Peyer's patch (tissue), 4 donors: ENCODE measurements at regions not wholly inside any gene's neighbourhood (a gene's known extent, or its start where the extent isn't known, plus 50 kb on each side); places are given as distances from the start of the nearest gene placed in this dataset.
"Not testable (repeated sequence)": the region's sequence is repeated elsewhere in the genome, so short reads cannot be mapped to it uniquely, and the experiment has no call there.

Experiments used
- DNase-seq, 3 donors: peaks; one replicate each; pipeline ENCODE4 v3.0.0-alpha.2; 2017 to 2019
- H3K27ac ChIP-seq, 4 donors: fragments of 200-600 bp; sonication (generic); one replicate each; pipeline ENCODE4 v1.5.1; 2016 to 2019
- H3K27me3 ChIP-seq, 2 donors: fragments of 200-600 bp; sonication (generic); one replicate each; pipeline ENCODE4 v1.5.1; 2019
- H3K36me3 ChIP-seq, 3 donors: fragments of 200-600 bp; sonication (generic); one replicate each; pipeline ENCODE4 v1.5.1; 2016 to 2019
- H3K4me1 ChIP-seq, 4 donors: fragments of 200-600 bp; sonication (generic); one replicate each; pipeline ENCODE4 v1.5.1; 2016 to 2019
- H3K4me3 ChIP-seq, 4 donors: fragments of 200-600 bp; sonication (generic); 1 replicate in 3 of 4; 2 replicates in 1 of 4; pipeline ENCODE4 v1.5.1; 2016 to 2019; ENCODE audit warnings: mild to moderate bottlenecking in 1 of 4
- H3K9me3 ChIP-seq, 4 donors: fragments of 200-600 bp; sonication (generic); one replicate each; pipeline ENCODE4 v1.5.1; 2016 to 2019; ENCODE audit warnings: mild to moderate bottlenecking in 1 of 4
- CTCF ChIP-seq, 6 experiments: fragments of 450-650 bp in 4 of 6; fragments of 200-600 bp in 2 of 6; sonication (generic) in 1 of 6; IDR thresholded peaks; one replicate each; pipeline ENCODE4 v1.5.1; 2017 to 2019; ENCODE audit warnings: antibody characterized with exemption in 6 of 6, mild to moderate bottlenecking in 3 of 6, moderate library complexity in 1 of 6
- POLR2A ChIP-seq, 2 donors: fragments of 450-650 bp; IDR thresholded peaks; one replicate each; pipeline ENCODE4 v1.5.1; 2017; ENCODE audit warnings: antibody characterized with exemption in 2 of 2, mild to moderate bottlenecking in 2 of 2, moderate library complexity in 2 of 2

GRCh38 chr7:16954321-16954720 is 72.5 kb upstream of the AGR3 start:
- Histone ChIP-seq H3K36me3 (no peaks in the 10 kb centered on the region), H3K27ac (no peak overlapping the region), H3K27me3 (no peaks in the 10 kb centered on the region), H3K9me3 (no peaks in the 10 kb centered on the region), H3K4me3 (no peak overlapping the region), H3K4me1 (no peaks in the 10 kb centered on the region)
- no peak for DNase-seq
- TF ChIP-seq POLR2A (IDR thresholded peaks at IDR 0.05) (no peak), CTCF (IDR thresholded peaks at IDR 0.05) (no peak)

GRCh38 chr7:16958724-16959123 is 76.9 kb upstream of the AGR3 start:
- no peak for TF ChIP-seq CTCF (IDR thresholded peaks at IDR 0.05)
- TF ChIP-seq POLR2A (IDR thresholded peaks at IDR 0.05): no peak
- Histone ChIP-seq H3K27ac (no peak overlapping the region), H3K9me3 (no peaks in the 10 kb centered on the region), H3K4me3 (no peak overlapping the region), H3K27me3 (no peaks in the 10 kb centered on the region), H3K36me3 (no peaks in the 10 kb centered on the region), H3K4me1 (no peaks in the 10 kb centered on the region)
- DNase-seq: no peak

- DNase-seq: no peak
- H3K36me3 ChIP-seq: no peaks in the 10 kb centered on the region
- no peak overlapping the region for H3K27ac ChIP-seq
- H3K4me1 ChIP-seq: no peaks in the 10 kb centered on the region
- no peaks in the 10 kb centered on the region for H3K27me3 ChIP-seq
- TF ChIP-seq CTCF (IDR thresholded peaks at IDR 0.05) (no peak), POLR2A (IDR thresholded peaks at IDR 0.05) (no peak)
- H3K9me3 ChIP-seq: no peaks in the 10 kb centered on the region
- H3K4me3 ChIP-seq: no peak overlapping the region
Observed at GRCh38 chr7:16960337-16960965, 78.7 kb upstream of the AGR3 start.

- no peak overlapping the region for H3K27ac ChIP-seq
- H3K9me3 ChIP-seq: no peaks in the 10 kb centered on the region
- H3K27me3 ChIP-seq: no peaks in the 10 kb centered on the region
- no peak for DNase-seq
- no peaks in the 10 kb centered on the region for H3K4me1 ChIP-seq
- no peaks in the 10 kb centered on the region for H3K36me3 ChIP-seq
- TF ChIP-seq POLR2A (IDR thresholded peaks at IDR 0.05) (no peak), CTCF (IDR thresholded peaks at IDR 0.05) (no peak)
- no peak overlapping the region for H3K4me3 ChIP-seq
Observed at GRCh38 chr7:16961641-16962040, 79.9 kb upstream of the AGR3 start.

- no peaks in the 10 kb centered on the region for H3K27me3 ChIP-seq
- no peaks in the 10 kb centered on the region for H3K4me1 ChIP-seq
- no peak overlapping the region for H3K27ac ChIP-seq
- TF ChIP-seq POLR2A (IDR thresholded peaks at IDR 0.05) (no peak), CTCF (IDR thresholded peaks at IDR 0.05) (no peak)
- H3K36me3 ChIP-seq: no peaks in the 10 kb centered on the region
- no peak for DNase-seq
- no peaks in the 10 kb centered on the region for H3K9me3 ChIP-seq
- no peak overlapping the region for H3K4me3 ChIP-seq
Observed at GRCh38 chr7:16963044-16963443, 81.3 kb upstream of the AGR3 start.

GRCh38 chr7:16965697-16966096 is 83.9 kb upstream of the AGR3 start:
- H3K4me3 ChIP-seq, DNase-seq, H3K27me3 ChIP-seq, H3K27ac ChIP-seq, H3K9me3 ChIP-seq, H3K36me3 ChIP-seq, H3K4me1 ChIP-seq: not testable (repeated sequence)
